ENCODE measurements at regions not wholly inside any gene's neighbourhood (a gene's known extent, or its start where the extent isn't known, plus 50 kb on each side); places are given as distances from the start of the nearest gene placed in this dataset.
A peak's percentile ranks its signal among the peaks of the same experiment; 100 is the strongest.
"Not testable (repeated sequence)": the region's sequence is repeated elsewhere in the genome, so short reads cannot be mapped to it uniquely, and the experiment has no call there.

DNA sequence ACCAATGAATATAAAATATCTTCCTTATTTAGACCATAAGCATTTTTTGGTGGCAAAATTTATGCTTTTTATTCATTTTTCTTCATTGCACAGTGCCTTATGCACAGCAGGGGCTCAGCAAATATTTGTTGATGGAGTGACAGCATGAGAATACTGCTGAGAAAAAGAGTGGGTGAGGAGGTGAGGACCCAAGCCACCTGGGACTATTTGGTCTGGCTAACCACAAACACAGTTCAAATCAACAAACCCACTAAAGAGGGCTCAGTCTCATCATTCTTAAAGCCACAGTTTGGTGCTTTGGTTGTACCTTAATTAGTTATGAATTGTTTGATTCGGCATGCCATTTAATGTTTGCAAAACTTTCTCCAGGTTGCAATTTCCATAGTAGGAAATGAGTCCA is 183.5 kb upstream of the ZNF521 start:
- peak; percentile 60 for ATAC-seq (ENCODE audit: insufficient read depth, low read depth)
- no peak overlapping the region for H3K4me2 ChIP-seq (ENCODE audit: insufficient read depth, low read length)
- H3K9ac ChIP-seq (ENCODE audit: low read depth, low read length) = no peak overlapping the region
- H3K4me3 ChIP-seq (ENCODE audit: low read depth in 1 of 2, low read length in 2 of 2) = no peak overlapping the region
- no peak overlapping the region for H3K27ac ChIP-seq (ENCODE audit: low read length)
- H3K36me3 ChIP-seq (ENCODE audit: insufficient read depth, low read length) = no peaks in the 10 kb centered on the region
- peaks cover 3% of the 10 kb centered on the region for H3K27me3 ChIP-seq (ENCODE audit: insufficient read depth, low read length, poor library complexity)
- no peak overlapping the region for H2AFZ ChIP-seq (ENCODE audit: low read depth, low read length)
- H4K20me1 ChIP-seq (ENCODE audit: insufficient read depth, low read length) = no peaks in the 10 kb centered on the region
- H3K79me2 ChIP-seq (ENCODE audit: insufficient read depth, low read length) = no peaks in the 10 kb centered on the region
- TF ChIP-seq CTCF (IDR thresholded peaks at IDR 0.05; ENCODE audit: borderline replicate concordance, extremely low read depth, low read length, poor library complexity, severe bottlenecking) (no peak), EZH2 (IDR thresholded peaks at IDR 0.05; ENCODE audit: borderline replicate concordance, low read depth, low read length, severe bottlenecking) (no peak)
- DNase-seq = no peak
- H3K4me1 ChIP-seq (ENCODE audit: insufficient read depth, low read length) = peaks cover 13% of the 10 kb centered on the region
- H3K9me3 ChIP-seq (ENCODE audit: insufficient read depth, low read length, severe bottlenecking) = no peaks in the 10 kb centered on the region

GRCh38 chr18:25534401-25534800 is 182.4 kb upstream of the ZNF521 start:
- TF ChIP-seq EZH2 (IDR thresholded peaks at IDR 0.05; ENCODE audit: borderline replicate concordance, low read depth, low read length, severe bottlenecking) (no peak), CTCF (IDR thresholded peaks at IDR 0.05; ENCODE audit: borderline replicate concordance, extremely low read depth, low read length, poor library complexity, severe bottlenecking) (no peak)
- Histone ChIP-seq H3K4me1 (ENCODE audit: insufficient read depth, low read length) (peaks cover 13% of the 10 kb centered on the region), H3K79me2 (ENCODE audit: insufficient read depth, low read length) (no peaks in the 10 kb centered on the region), H4K20me1 (ENCODE audit: insufficient read depth, low read length) (no peaks in the 10 kb centered on the region), H3K4me2 (ENCODE audit: insufficient read depth, low read length) (no peak overlapping the region), H3K9me3 (ENCODE audit: insufficient read depth, low read length, severe bottlenecking) (no peaks in the 10 kb centered on the region), H3K36me3 (ENCODE audit: insufficient read depth, low read length) (no peaks in the 10 kb centered on the region), H3K27me3 (ENCODE audit: insufficient read depth, low read length, poor library complexity) (no peaks in the 10 kb centered on the region), H3K9ac (ENCODE audit: low read depth, low read length) (no peak overlapping the region), H3K27ac (ENCODE audit: low read length) (no peak overlapping the region), H2AFZ (ENCODE audit: low read depth, low read length) (no peak overlapping the region), H3K4me3 (ENCODE audit: low read depth in 1 of 2, low read length in 2 of 2) (no peak overlapping the region)
- ATAC-seq (ENCODE audit: insufficient read depth, low read depth) (no peak), DNase-seq (no peak)

DNA sequence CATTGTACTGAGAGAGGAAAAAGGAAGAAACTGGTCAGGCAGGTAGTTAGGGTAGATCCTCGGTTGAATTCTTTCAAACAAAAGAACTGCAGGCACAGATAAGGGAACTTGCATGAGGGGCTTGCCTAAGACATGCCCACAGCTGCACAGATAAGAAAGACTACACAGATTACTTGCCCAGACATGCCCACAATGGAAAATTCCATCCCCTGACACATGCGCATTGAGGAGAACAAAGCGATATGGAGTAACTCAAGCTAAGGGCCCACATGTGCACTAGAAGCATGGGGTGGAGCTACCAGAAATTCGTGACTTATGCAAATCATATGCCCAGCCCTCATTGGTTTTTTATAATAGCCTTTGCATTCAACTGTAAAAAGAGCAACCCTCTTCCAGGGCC is 181.3 kb upstream of the ZNF521 start:
- H3K27ac ChIP-seq (ENCODE audit: low read length) = no peak overlapping the region
- no peaks in the 10 kb centered on the region for H3K9me3 ChIP-seq (ENCODE audit: insufficient read depth, low read length, severe bottlenecking)
- no peaks in the 10 kb centered on the region for H3K36me3 ChIP-seq (ENCODE audit: insufficient read depth, low read length)
- no peaks in the 10 kb centered on the region for H3K79me2 ChIP-seq (ENCODE audit: insufficient read depth, low read length)
- ATAC-seq (ENCODE audit: insufficient read depth, low read depth) = peak; percentile 69
- H3K4me3 ChIP-seq (ENCODE audit: low read depth in 1 of 2, low read length in 2 of 2) = no peak overlapping the region
- H2AFZ ChIP-seq (ENCODE audit: low read depth, low read length) = no peak overlapping the region
- H3K27me3 ChIP-seq (ENCODE audit: insufficient read depth, low read length, poor library complexity) = no peaks in the 10 kb centered on the region
- TF ChIP-seq CTCF (IDR thresholded peaks at IDR 0.05; ENCODE audit: borderline replicate concordance, extremely low read depth, low read length, poor library complexity, severe bottlenecking) = no peak
- no peak for TF ChIP-seq EZH2 (IDR thresholded peaks at IDR 0.05; ENCODE audit: borderline replicate concordance, low read depth, low read length, severe bottlenecking)
- DNase-seq = peak; percentile 24
- no peaks in the 10 kb centered on the region for H4K20me1 ChIP-seq (ENCODE audit: insufficient read depth, low read length)
- H3K4me2 ChIP-seq (ENCODE audit: insufficient read depth, low read length) = no peak overlapping the region
- H3K9ac ChIP-seq (ENCODE audit: low read depth, low read length) = no peak overlapping the region
- peaks cover 13% of the 10 kb centered on the region for H3K4me1 ChIP-seq (ENCODE audit: insufficient read depth, low read length)

GRCh38 chr18:25531207-25531606 is 179.2 kb upstream of the ZNF521 start:
- DNase-seq = no peak
- no peaks in the 10 kb centered on the region for H3K36me3 ChIP-seq (ENCODE audit: insufficient read depth, low read length)
- H3K9ac ChIP-seq (ENCODE audit: low read depth, low read length) = no peak overlapping the region
- H4K20me1 ChIP-seq (ENCODE audit: insufficient read depth, low read length) = no peaks in the 10 kb centered on the region
- ATAC-seq (ENCODE audit: insufficient read depth, low read depth) = no peak
- no peaks in the 10 kb centered on the region for H3K79me2 ChIP-seq (ENCODE audit: insufficient read depth, low read length)
- peaks cover 13% of the 10 kb centered on the region for H3K4me1 ChIP-seq (ENCODE audit: insufficient read depth, low read length)
- no peaks in the 10 kb centered on the region for H3K9me3 ChIP-seq (ENCODE audit: insufficient read depth, low read length, severe bottlenecking)
- no peaks in the 10 kb centered on the region for H3K27me3 ChIP-seq (ENCODE audit: insufficient read depth, low read length, poor library complexity)
- no peak overlapping the region for H3K27ac ChIP-seq (ENCODE audit: low read length)
- no peak for TF ChIP-seq EZH2 (IDR thresholded peaks at IDR 0.05; ENCODE audit: borderline replicate concordance, low read depth, low read length, severe bottlenecking)
- no peak overlapping the region for H2AFZ ChIP-seq (ENCODE audit: low read depth, low read length)
- no peak overlapping the region for H3K4me2 ChIP-seq (ENCODE audit: insufficient read depth, low read length)
- no peak overlapping the region for H3K4me3 ChIP-seq (ENCODE audit: low read depth in 1 of 2, low read length in 2 of 2)

DNA sequence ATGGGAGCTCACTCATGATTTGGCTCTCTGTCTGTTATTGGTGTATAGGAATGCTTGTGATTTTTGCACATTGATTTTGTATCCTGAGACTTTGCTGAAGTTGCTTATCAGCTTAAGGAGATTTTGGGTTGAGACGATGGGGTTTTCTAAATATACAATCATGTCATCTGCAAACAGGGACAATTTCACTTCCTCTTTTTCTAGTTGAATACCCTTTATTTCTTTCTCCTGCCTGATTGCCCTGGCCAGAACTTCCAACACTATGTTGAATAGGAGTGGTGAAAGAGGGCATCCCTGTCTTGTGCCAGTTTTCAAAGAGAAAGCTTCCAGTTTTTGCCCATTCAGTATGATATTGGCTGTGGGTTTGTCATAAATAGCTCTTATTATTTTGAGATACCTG is 173.8 kb upstream of the ZNF521 start:
- not testable (repeated sequence) for H3K27me3 ChIP-seq (ENCODE audit: insufficient read depth, low read length, poor library complexity); H2AFZ ChIP-seq (ENCODE audit: low read depth, low read length); H3K79me2 ChIP-seq (ENCODE audit: insufficient read depth, low read length); H3K9me3 ChIP-seq (ENCODE audit: insufficient read depth, low read length, severe bottlenecking); H4K20me1 ChIP-seq (ENCODE audit: insufficient read depth, low read length); H3K4me1 ChIP-seq (ENCODE audit: insufficient read depth, low read length); H3K27ac ChIP-seq (ENCODE audit: low read length); DNase-seq; H3K9ac ChIP-seq (ENCODE audit: low read depth, low read length); ATAC-seq (ENCODE audit: insufficient read depth, low read depth); H3K4me3 ChIP-seq (ENCODE audit: low read depth in 1 of 2, low read length in 2 of 2); H3K36me3 ChIP-seq (ENCODE audit: insufficient read depth, low read length); H3K4me2 ChIP-seq (ENCODE audit: insufficient read depth, low read length)
